Left renal cortex interstitium (tissue), 4 donors: ENCODE measurements at regions not wholly inside any gene's neighbourhood (a gene's known extent, or its start where the extent isn't known, plus 50 kb on each side); places are given as distances from the start of the nearest gene placed in this dataset.
"Not testable (repeated sequence)": the region's sequence is repeated elsewhere in the genome, so short reads cannot be mapped to it uniquely, and the experiment has no call there.

Source experiments
- DNase-seq, 4 donors: peaks; one replicate each; pipeline ENCODE4 v3.0.0-alpha.2; 2013; ENCODE audit warnings: low read depth in 4 of 4, low spot score in 2 of 4, missing footprints in 1 of 4

DNA sequence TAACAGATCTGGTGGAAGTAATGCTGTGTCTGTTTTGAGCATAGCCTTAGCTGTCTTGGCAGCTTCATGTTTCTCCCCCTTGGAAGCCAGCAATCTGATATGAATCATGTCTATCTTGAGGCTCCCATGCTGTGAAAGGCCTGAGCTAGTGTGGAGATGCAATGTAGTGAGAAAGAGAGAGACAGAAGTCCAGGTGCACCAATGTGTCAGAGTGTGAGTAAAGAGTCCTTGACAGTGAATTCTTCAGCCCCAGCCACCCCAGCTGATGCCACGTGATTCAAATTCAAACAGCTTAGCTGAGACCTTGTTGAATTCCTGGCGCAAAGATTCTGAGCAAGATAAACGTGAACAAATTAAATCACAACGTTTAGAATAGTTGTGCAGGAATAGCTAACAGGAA, 704.2 kb downstream of the EDEM1 start:
- peak in 1 of 4 donors; percentile 7 for DNase-seq

DNA sequence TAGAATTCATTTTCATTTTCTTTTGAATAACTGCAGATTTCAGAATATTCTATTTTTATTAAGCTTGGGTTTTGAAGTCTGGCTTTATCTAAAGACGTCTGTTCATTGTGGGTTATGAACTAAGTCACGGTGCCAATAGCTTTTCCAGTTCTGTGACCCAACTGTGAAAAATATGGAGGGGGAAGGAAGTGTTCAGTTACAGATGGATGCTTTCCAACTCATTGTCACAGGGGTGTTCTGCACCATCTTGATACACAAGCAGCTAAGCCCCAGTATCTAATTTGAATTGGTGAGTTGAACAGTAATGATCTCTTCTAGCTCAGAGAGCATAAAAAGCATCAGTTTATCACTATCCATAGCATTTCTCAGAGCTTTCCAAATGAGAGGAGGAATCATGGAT, 710.6 kb downstream of the EDEM1 start:
- DNase-seq = no peak

DNA sequence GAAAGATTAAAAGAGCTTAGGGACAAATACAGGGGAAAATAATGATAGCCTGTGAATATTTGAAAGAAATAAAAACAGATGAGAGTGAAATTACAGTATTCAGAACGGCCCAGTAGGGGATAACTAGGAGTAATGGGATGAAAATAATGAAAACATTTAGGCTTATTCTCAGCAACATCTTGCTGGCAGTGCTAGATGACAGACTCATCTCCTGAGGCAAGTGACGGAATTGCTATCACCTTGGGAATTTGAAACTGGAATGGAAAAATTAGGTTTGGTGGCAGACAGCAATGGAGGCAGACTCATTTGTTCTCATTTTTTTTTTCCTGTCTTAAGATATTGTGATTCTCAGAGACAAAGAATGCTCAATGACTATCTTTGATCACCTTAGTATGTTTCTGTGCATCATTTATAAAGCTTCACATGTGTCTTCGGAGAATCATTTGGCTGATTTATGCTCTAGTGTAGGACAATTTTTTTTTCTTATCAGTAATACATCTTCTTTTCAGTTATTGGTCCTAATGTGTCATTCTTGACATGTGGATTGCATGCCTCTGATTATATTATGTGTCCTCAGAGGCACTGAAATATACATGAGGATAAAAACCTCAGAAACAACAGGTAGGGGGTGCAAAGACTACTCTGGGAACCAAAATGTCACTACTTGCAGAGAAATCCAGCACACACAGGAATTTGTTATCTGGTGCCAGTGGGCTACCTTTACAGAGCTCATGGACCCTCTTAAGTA, 711.7 kb downstream of the EDEM1 start:
- DNase-seq = no peak

DNA sequence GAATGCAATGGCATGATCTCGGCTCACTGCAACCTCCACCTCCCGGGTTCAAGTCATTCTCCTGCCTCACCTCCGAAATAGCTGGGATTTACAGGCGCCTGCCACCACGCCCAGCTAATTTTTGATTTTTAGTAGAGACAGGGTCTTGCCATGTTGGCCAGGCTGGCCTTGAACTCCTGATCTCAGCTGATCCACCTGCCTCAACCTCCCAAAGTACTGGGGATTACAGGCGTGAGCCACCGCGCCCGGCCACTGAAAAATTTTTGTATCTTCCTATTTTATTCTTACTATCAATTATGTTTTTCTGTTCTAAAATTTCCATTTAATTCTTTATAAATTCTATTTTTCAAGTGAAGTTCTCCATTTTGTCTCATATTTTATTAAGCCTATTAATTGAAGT, 730.4 kb downstream of the EDEM1 start:
- DNase-seq = no peak

DNA sequence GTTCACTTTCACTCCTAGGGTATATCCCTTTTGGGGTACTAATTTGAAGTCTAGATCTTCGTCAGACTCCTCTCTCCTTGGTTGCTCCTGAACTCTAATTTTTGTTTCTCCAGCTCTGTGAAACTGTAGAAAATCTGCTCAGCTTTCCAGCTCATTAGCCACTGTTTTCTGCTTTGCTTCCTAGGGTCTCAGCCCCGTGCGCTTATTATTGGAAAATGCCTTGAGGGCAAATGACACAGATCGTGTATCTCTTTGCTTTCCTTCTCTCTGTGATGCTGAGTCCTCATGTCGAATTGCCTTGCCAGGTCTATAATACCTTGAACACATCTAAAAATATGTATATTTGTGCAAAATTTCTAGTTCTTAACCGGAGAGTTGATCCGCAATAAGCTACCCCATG, 731.1 kb downstream of the EDEM1 start:
- peak in 1 of 4 donors; percentile 2 for DNase-seq

DNA sequence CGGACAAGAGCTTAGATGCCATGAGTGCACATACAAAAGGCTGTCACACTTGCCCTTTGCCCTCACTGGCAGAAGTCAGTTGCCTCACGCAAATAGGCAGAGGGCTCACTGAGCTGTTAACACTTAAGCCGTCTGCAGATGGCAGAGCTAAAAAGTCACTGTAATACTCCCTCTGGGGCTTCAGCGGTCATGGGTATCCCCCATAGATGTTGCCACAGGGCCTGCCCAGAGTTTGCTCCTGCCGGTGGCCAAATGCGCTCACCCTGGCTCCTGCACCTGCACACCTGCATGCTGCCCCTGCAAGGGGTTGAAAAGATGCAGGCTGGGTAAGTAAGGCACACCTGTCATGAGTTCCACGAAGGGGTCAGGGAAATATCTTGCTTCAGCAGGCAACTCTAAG, 741.5 kb downstream of the EDEM1 start:
- DNase-seq = no peak

DNA sequence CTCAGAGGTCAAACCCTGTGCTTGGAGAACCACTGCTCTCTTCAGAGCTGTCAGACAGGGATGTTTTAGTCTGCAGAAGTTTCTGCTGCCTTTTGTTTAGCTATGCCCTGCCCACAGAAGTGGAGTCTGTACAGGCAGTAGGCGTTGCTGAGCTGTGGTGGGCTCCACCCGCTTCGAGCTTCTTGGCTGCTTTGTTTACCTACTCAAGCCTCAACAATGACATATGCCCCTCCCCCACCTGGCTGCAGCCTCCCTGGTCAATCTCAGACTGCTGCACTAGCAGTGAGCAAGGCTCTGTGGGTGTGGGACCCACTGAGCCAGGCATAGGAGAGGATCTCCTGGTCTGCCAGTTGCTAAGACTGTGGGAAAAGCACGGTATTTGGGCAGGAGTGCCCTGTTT, 756.6 kb downstream of the EDEM1 start:
- DNase-seq = not testable (repeated sequence)

DNA sequence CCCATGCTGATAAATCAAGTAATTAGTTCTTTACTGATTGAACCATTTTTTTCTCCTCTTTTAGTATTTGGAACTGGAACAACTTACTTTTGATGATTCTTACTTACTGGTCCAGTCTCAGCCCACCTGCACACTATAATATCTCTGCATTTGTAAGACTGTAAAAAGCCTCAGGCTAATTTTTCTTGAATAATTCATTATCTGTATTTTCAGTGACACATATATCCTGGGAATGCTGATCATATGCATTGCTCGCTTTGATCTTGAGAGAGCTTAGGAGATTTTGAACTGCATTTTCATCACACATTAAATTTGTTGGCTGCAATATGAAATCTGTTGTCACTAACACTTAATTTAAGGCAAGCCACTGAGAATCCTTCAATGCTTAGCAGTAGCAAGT, 760.6 kb downstream of the EDEM1 start:
- DNase-seq = no peak

DNA sequence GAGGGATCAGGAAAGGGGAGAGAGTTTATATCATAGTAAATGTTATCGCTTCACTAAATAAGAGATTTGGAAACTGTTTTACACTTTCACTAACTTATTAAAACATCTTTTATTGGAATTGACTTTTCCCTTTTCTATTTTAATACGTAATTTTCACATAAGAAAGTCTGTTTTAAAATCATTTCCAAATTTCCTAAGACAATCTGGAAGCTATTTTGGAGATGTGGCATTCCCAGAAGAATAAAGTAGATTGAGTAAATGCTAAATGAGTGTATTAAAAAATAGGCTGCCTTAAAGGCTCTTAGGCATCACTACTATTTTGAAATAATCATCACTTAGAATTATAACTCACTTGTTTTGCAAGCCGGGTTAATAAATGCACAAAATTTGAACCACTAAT, 763.5 kb downstream of the EDEM1 start:
- no peak for DNase-seq

DNA sequence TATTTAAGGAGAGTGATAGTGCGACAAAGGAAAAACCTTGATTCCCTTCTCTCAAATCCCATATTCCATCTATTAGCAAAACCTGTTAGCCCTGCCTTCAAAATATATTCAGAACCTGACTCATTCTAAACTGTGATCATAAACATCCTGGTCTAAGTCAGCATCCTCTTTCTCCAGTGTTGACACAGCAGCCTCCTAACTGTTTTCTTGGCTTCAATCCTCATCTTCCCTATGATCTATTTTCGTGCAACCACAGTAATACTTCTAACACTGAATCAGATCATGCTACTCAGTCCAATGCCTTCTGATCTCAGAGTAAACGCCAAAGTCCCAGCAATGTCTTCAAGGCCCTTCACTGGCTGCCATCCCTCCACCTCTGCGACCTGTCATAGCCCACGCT, 785.1 kb downstream of the EDEM1 start:
- no peak for DNase-seq

DNA sequence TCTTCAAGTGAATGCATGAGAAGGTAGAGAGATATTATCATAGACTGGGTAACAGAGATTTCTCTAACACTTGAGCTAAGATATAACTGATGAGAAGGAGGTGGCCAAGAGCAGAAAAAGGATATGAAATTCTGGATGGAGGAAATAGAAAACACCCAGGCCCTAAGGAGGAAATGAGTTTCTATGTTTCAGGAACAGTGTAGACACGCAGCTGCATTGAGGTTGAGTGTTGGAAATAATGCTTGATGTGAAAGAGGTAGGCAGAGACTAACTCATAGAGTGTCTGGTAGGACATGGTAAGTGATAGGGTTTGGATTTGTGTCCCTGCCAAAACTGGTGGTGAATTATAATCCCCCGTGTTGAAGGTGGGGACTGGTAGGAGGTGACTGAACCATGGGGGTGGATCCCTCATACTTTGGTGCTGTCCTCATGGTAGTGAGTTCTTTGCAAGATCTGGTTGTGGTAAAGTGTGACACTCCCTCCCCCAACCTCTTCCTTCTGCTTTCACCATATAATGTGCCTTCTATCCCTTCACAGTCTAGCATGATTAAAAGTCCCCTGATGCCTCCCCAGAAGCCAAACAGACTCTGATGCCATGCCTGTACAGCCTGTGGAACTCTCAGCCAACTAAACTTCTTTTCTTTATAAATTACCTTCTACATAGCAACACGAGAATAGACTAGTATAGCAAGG, 787.3 kb downstream of the EDEM1 start:
- DNase-seq = no peak

DNA sequence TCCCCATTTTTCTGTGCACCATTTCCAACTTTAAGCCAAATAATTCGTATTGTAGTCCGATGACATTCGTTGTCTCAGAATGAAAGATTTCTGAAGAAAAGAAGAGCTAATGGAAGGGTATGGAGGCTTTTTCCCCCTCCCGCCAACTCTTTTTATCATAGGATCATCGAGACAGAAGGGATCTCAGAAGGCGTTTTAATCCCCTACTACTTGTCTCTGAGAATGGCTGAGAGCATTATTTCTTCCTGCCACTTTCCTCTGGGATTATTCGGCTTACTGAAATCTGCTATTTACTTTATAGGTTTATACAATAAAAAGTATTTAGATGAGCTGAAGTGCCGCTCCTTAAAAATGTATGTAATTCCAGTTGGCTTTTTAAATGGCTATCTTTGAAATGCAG, 789.8 kb downstream of the EDEM1 start:
- DNase-seq = no peak

DNA sequence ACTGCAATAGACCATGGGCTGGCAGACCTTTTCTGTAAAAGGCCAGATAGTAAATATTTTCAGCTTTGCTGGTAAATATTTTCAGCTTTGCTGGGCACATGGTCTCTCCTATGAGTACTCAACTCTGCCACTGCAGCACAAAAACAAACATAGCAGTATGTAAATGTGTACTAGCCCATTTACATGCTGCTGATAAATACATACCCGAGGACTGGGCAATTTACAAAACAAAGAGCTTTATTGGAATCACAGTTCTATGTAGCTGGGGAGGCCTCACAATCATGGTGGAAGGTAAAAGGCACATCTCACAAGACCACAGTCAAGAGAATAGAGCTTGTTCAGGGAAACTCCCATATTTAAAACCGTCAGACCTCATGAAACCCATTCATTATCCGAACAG, 793.0 kb downstream of the EDEM1 start:
- no peak for DNase-seq

DNA sequence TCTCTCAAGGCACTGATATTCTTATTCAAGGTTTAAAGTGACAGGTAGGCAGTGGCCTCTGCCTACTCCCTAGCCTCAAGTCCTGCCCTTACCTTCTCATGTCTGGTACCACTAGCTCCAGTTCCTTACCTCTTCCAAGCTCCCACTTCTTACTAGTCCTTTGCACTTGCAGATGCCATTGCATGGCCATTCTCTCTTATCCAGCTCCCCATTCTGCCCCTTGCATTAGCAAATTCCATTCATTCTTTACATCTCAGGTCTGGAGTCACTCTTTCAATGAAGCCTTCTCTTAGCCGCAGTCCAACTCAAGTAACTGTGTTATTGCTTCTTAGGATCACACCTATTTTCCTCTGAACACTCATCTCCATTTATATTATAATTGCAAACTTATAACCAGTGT, 807.1 kb downstream of the EDEM1 start:
- no peak for DNase-seq

DNA sequence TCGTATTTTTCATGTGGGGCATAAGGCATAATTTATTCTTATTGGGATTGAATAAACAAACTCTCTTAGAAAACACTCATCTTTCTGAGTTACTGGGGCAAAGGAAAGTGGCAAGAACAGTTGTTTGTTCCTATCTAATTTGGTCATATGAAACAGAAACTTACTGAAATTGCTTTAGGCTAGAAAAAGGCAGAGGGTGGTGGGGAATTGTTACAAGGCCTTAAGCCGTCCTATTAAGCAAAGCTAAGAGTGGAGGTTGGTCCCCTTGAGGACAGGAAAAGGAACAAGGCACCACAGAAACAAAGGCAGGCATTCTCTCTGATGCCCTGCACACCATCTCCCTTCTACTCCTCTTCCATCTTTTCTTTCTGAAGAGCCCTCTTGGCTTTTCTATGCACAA, 830.9 kb downstream of the EDEM1 start:
- DNase-seq = no peak

DNA sequence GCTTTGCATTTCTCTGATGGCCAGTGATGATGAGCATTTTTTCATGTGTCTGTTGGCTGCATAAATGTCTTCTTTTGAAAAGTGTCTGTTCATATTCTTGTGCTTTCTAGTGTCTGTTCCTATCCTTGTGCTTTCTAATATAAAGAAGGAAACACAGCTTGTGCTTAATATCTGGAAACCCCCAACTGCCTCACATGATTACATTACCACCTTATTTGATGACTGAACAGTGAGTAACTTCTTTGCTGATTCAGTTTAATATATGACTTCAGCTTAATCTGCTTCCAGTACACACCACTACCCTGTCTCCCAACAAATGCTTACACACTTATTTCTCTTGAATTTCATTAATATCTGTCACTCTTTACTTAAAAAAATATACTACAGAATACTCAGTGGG, 835.1 kb downstream of the EDEM1 start:
- DNase-seq = no peak

DNA sequence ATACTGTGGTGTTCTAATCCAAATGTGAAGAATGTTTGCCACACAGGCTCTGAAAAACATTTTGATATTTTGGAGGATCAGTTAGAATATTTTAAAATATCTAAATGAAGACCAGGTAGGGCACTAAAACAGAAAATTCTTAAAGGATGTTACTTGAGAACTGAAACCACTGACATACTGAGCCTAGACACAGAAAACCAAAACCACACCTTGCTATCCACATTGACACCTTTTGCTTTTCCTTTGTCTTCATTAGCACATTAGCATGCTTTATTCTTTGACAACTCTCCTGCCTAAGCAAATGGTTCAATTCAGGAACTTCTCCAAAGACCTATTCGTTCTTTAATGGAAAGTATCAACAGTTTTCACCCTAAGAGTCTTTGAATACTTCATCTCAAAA, 835.9 kb upstream of the GRM7 start:
- no peak for DNase-seq

DNA sequence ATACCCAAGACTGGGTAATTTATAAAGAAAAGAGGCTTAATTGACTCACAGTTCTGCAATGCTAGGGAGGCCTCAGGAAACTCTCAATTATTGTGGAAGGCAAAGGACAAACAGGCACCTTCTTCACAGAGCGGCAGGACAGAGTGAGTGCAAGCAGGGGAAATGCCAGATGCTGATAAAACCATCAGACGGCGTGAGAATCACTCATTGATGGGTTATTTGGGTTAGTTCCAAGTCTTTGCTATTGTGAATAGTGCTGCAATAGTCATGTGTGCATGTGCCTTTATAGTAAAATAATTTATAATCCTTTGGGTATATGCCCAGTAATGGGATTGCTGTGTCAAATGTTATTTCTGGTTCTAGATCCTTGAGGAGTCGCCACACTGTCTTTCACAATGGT, 830.3 kb upstream of the GRM7 start:
- DNase-seq = not testable (repeated sequence)

DNA sequence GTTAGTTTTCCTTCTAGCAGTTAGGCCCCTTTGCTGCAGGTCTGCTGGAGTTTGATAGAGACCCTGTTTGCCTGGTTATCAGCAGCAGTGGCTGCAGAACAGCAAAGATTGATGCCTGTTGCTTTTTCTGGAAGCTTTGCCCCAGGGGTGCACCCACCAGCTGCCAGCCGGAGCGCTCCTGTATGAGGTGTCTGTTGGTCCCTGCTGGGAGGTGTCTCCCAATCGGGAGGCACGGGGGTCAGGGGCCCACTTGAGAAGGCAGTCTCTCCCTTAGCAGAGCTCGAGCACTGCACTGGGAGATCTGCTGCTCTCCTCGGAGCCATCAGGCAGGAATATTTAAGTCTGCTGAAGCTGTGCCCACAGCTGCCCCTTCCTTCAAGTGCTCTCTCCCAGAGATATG, 825.3 kb upstream of the GRM7 start:
- no peak for DNase-seq

DNA sequence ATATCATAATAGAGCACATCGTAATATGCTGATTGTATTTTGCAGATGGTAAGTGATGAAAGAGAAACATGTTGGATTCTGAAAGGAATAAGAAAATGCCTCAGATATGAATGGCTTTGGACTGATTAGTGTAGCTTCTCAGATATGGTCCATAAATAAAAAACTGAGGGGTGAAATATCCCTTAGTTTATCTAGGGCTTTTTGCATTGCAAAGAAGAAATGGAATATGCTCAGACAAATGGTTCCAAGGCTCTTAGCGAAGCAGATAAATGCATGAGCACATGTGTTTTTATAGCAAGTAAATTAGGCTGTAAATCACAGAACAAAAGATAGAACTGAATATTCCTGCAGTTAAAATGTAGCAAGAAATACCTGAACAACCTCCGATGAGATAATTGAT, 820.9 kb upstream of the GRM7 start:
- no peak for DNase-seq

DNA sequence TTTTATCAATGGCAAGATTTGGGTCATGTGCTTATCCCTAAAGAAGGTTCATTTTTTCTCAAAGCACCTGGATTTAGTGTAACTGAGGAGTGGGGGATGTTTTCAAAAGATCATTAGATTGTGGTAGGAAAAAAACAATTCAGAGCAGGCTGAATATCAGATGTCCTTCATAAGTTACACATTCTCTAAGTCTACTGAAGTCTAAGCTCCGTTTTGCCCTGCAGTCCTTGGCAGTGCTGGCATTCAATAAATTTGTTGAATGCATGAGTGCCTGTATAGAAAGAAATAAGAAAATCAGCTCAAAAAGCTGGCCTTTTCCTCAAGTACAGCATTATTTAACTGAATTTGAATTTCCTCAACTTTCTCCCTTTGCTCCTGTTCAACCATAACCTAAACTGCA, 819.0 kb upstream of the GRM7 start:
- DNase-seq = no peak

DNA sequence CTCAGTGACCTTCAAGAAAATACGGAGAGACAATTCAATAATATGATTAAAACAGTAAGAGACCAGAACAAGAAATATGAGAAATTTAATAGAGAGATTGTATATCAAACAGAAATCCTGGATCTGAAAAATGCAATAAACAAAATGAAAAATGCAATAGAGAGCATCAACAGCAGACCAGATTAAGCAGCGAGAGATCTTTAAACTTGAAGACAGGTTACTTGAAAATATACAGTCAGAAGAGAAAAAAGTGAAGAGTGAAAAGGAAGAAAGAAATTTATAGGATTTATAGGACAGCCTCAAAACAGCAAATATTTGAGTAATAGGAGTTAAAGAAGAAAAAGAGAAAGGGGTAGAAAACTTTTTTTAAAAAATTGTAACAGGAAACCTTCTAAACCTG, 813.9 kb upstream of the GRM7 start:
- DNase-seq = no peak

DNA sequence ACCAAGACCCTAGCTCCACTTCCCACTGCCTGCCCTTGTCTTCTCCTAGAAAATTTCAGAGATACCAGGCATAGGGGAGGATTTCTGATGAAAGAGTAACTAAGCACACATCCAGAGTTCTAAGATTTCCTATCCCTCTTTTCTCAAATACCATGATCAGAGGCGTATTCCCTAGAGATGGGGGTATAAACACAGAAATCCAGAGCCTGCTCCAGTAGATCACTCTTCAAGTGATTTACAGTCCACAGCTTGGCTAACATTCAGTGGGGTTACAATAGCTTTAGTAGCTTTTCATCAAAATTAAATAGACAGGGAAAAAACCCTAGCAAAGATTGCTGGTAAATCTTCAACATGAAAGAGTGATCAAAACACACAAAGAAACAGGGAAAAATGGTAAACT, 800.7 kb upstream of the GRM7 start:
- DNase-seq = no peak
